CD4-positive, alpha-beta T cell treated with Interleukin-4 for 1 hour (primary cell): ENCODE measurements at regions not wholly inside any gene's neighbourhood (a gene's known extent, or its start where the extent isn't known, plus 50 kb on each side); places are given as distances from the start of the nearest gene placed in this dataset.

Experiments used
- DNase-seq, 2 donors: peaks; one replicate each; pipeline ENCODE4 v3.0.0-alpha.2; 2020 to 2022

GRCh38 chr12:107411792-107412535 lies 273.6 kb upstream of the PWP1 start:
- DNase-seq = no peak

GRCh38 chr12:107415071-107415470 lies 270.5 kb upstream of the PWP1 start:
- no peak for DNase-seq

- DNase-seq = no peak
These were observed 269.8 kb upstream of the PWP1 start for GRCh38 chr12:107415834-107416233.

- no peak for DNase-seq
These were observed 268.6 kb upstream of the PWP1 start for GRCh38 chr12:107417004-107417403.

- DNase-seq = no peak
These were observed 266.6 kb upstream of the PWP1 start for GRCh38 chr12:107418981-107419380.

- no peak for DNase-seq
These were observed 262.1 kb upstream of the PWP1 start for GRCh38 chr12:107423531-107423930.

- DNase-seq = no peak
These were observed 256.4 kb upstream of the PWP1 start for GRCh38 chr12:107429006-107429705.

- DNase-seq = no peak
These were observed 253.7 kb upstream of the PWP1 start for GRCh38 chr12:107431942-107432341.

- no peak for DNase-seq
These were observed 250.5 kb upstream of the PWP1 start for GRCh38 chr12:107435072-107435471.

GRCh38 chr12:107435520-107435919 lies 250.1 kb upstream of the PWP1 start:
- DNase-seq = no peak

- DNase-seq = no peak
These were observed 249.2 kb upstream of the PWP1 start for GRCh38 chr12:107436376-107436775.

- DNase-seq = no peak
These were observed 248.8 kb upstream of the PWP1 start for GRCh38 chr12:107436836-107437235.

GRCh38 chr12:107437954-107438353 lies 247.6 kb upstream of the PWP1 start:
- DNase-seq = no peak

GRCh38 chr12:107439026-107439738 lies 246.4 kb upstream of the PWP1 start:
- no peak for DNase-seq

- DNase-seq = no peak
These were observed 245.0 kb upstream of the PWP1 start for GRCh38 chr12:107440606-107441005.

- DNase-seq = peak in 1 of 2 donors; percentile 15
These were observed 243.8 kb upstream of the PWP1 start for GRCh38 chr12:107441665-107442300.

- DNase-seq = no peak
These were observed 243.1 kb upstream of the PWP1 start for GRCh38 chr12:107442326-107442987.

GRCh38 chr12:107443320-107444090 lies 242.1 kb upstream of the PWP1 start:
- no peak for DNase-seq

GRCh38 chr12:107444771-107445170 lies 240.8 kb upstream of the PWP1 start:
- DNase-seq = no peak

GRCh38 chr12:107446476-107446875 lies 239.1 kb upstream of the PWP1 start:
- no peak for DNase-seq

GRCh38 chr12:107447336-107447735 lies 238.3 kb upstream of the PWP1 start:
- no peak for DNase-seq

- DNase-seq = no peak
These were observed 237.4 kb upstream of the PWP1 start for GRCh38 chr12:107448198-107448597.
